ENCODE measurements at regions not wholly inside any gene's neighbourhood (a gene's known extent, or its start where the extent isn't known, plus 50 kb on each side); places are given as distances from the start of the nearest gene placed in this dataset.

- H3K36me3 ChIP-seq (replicated peaks in 1 of 2): no peaks in the 10 kb centered on the region
- no peak overlapping the region for H3K27ac ChIP-seq
- TF ChIP-seq POLR2A (IDR thresholded peaks at IDR 0.05): no peak
- no peak for TF ChIP-seq CTCF (IDR thresholded peaks at IDR 0.05)
- H3K4me3 ChIP-seq: no peak overlapping the region
- peaks cover 0 to 1% of the 10 kb centered on the region in 2 donors for H3K4me1 ChIP-seq (replicated peaks in 1 of 2)
- DNase-seq: no peak
- WGBS, 4 donors: 53 to 62% (median 55%) methylated on average over 3 of the region's 3 CpGs
- H3K9me3 ChIP-seq (replicated peaks in 1 of 3): no peaks in the 10 kb centered on the region
- H3K27me3 ChIP-seq: no peaks in the 10 kb centered on the region
- intact Hi-C loops (cut with DNase I): no loop called here
These were observed 141.9 kb upstream of the PRSS1 start for GRCh38 chr7:142607351-142607750.

GRCh38 chr7:142606081-142606480 is 143.2 kb upstream of the PRSS1 start:
- DNase-seq: no peak
- Histone ChIP-seq H3K4me1 (replicated peaks in 1 of 2) (no peaks in the 10 kb centered on the region), H3K36me3 (replicated peaks in 1 of 2) (no peaks in the 10 kb centered on the region), H3K9me3 (replicated peaks in 1 of 3) (no peaks in the 10 kb centered on the region), H3K27me3 (no peaks in the 10 kb centered on the region), H3K4me3 (no peak overlapping the region), H3K27ac (no peak overlapping the region)
- 56 to 71% (median 70%) methylated on average over 5 of the region's 5 CpGs for WGBS, 4 donors
- intact Hi-C loops (cut with DNase I): no loop called here
- no peak for TF ChIP-seq CTCF (IDR thresholded peaks at IDR 0.05)
- no peak for TF ChIP-seq POLR2A (IDR thresholded peaks at IDR 0.05)

- no peaks in the 10 kb centered on the region for H3K27me3 ChIP-seq
- DNase-seq: no peak
- no peak overlapping the region for H3K27ac ChIP-seq
- intact Hi-C loops (cut with DNase I): no loop called here
- WGBS, 4 donors: 77 to 89% (median 85%) methylated on average over 3 of the region's 3 CpGs
- no peak overlapping the region for H3K4me3 ChIP-seq
- no peaks in the 10 kb centered on the region for H3K36me3 ChIP-seq (replicated peaks in 1 of 2)
- H3K4me1 ChIP-seq (replicated peaks in 1 of 2): no peaks in the 10 kb centered on the region
- H3K9me3 ChIP-seq (replicated peaks in 1 of 3): no peaks in the 10 kb centered on the region
- TF ChIP-seq CTCF (IDR thresholded peaks at IDR 0.05) (no peak), POLR2A (IDR thresholded peaks at IDR 0.05) (no peak)
These were observed 144.6 kb upstream of the PRSS1 start for GRCh38 chr7:142604671-142605070.

GRCh38 chr7:142603870-142604448 is 145.3 kb upstream of the PRSS1 start:
- DNase-seq: peak in 6 of 7 donors; percentile 13 to 63 (median 36)

More at GRCh38 chr7:142603870-142604448, 145.3 kb upstream of the PRSS1 start:
- H3K27me3 ChIP-seq: no peaks in the 10 kb centered on the region
- H3K27ac ChIP-seq: no peak overlapping the region
- H3K9me3 ChIP-seq (replicated peaks in 1 of 3): no peaks in the 10 kb centered on the region
- intact Hi-C loops (cut with DNase I): no loop called here
- H3K4me1 ChIP-seq (replicated peaks in 1 of 2): no peaks in the 10 kb centered on the region
- TF ChIP-seq CTCF (IDR thresholded peaks at IDR 0.05): peak; percentile 46 to 76 (median 66)
- no peak for TF ChIP-seq POLR2A (IDR thresholded peaks at IDR 0.05)
- H3K4me3 ChIP-seq: no peak overlapping the region
- 16 to 19% (median 19%) methylated on average over 9 of the region's 9 CpGs for WGBS, 4 donors
- H3K36me3 ChIP-seq (replicated peaks in 1 of 2): no peaks in the 10 kb centered on the region
